GM06990 (cell line): ENCODE measurements at regions not wholly inside any gene's neighbourhood (a gene's known extent, or its start where the extent isn't known, plus 50 kb on each side); places are given as distances from the start of the nearest gene placed in this dataset.
A peak's percentile ranks its signal among the peaks of the same experiment; 100 is the strongest.
"Not testable (repeated sequence)": the region's sequence is repeated elsewhere in the genome, so short reads cannot be mapped to it uniquely, and the experiment has no call there.

Experiments
- DNase-seq: peaks from one replicate; pipeline ENCODE4 v3.0.0-alpha.2; 2011; ENCODE audit not compliant: insufficient read length; ENCODE audit errors: extremely low read depth
- H3K27me3 ChIP-seq: replicated peaks from 2 replicates; pipeline ENCODE4 v1.6.0; 2011; ENCODE audit warnings: low read length; ENCODE audit not compliant: control insufficient read depth, insufficient read depth
- H3K36me3 ChIP-seq: 2 replicates; pipeline ENCODE4 v1.5.1; 2011; ENCODE audit warnings: low read length; ENCODE audit not compliant: control insufficient read depth, insufficient read depth
- H3K4me3 ChIP-seq: replicated peaks from 2 replicates; pipeline ENCODE4 v1.5.1; 2011; ENCODE audit warnings: low read depth, mild to moderate bottlenecking, control low read depth, low read length
- TF ChIP-seq, protein P1 (sequence below): IDR thresholded peaks from 2 replicates; pipeline ENCODE4 v1.5.1; 2011; ENCODE audit warnings: low read length, control low read depth, mild to moderate bottlenecking, inconsistent platforms; ENCODE audit not compliant: insufficient read depth, poor library complexity, severe bottlenecking

DNA sequence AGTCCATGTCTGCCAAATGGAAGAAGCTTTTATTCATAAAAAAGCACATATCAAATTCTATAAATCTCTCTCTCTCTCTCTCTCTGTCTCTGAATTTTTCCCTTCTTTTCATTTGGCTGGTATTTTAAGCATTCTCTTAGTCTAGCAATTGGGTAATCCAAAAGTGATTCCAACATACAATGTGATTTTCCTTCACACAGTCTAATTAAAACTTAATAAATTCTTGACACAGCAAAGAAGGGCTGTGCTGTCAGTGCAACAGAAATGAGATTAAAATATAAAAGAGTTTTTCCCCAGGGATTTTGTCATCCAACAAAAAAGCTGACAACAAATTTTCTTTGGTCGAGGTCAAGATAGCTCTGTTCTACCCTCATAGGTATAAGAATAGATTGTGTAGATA lies 216.9 kb downstream of the CENPC start:
- TF ChIP-seq, protein P1, sequence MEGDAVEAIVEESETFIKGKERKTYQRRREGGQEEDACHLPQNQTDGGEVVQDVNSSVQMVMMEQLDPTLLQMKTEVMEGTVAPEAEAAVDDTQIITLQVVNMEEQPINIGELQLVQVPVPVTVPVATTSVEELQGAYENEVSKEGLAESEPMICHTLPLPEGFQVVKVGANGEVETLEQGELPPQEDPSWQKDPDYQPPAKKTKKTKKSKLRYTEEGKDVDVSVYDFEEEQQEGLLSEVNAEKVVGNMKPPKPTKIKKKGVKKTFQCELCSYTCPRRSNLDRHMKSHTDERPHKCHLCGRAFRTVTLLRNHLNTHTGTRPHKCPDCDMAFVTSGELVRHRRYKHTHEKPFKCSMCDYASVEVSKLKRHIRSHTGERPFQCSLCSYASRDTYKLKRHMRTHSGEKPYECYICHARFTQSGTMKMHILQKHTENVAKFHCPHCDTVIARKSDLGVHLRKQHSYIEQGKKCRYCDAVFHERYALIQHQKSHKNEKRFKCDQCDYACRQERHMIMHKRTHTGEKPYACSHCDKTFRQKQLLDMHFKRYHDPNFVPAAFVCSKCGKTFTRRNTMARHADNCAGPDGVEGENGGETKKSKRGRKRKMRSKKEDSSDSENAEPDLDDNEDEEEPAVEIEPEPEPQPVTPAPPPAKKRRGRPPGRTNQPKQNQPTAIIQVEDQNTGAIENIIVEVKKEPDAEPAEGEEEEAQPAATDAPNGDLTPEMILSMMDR: no peak
- H3K4me3 ChIP-seq: no peak overlapping the region

DNA sequence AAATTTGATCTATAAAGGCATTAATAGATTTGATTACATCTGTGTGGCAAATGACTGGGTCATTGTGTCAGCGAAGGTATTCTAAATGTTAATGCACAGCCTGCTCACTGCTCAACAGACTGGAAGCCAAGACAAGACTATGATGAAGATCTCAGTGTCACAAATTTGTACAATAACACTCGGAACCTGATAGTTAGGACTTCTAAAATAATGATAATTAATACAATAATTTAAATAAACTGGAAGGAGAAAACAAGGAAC lies 217.4 kb downstream of the CENPC start:
- TF ChIP-seq, protein P1: no peak
- Histone ChIP-seq H3K36me3 (no peaks in the 10 kb centered on the region), H3K4me3 (no peak overlapping the region), H3K27me3 (no peaks in the 10 kb centered on the region)
- DNase-seq: no peak

More for the DNA sequence above, 216.9 kb downstream of the CENPC start:
- no peaks in the 10 kb centered on the region for H3K36me3 ChIP-seq
- no peaks in the 10 kb centered on the region for H3K27me3 ChIP-seq
- no peak for DNase-seq

DNA sequence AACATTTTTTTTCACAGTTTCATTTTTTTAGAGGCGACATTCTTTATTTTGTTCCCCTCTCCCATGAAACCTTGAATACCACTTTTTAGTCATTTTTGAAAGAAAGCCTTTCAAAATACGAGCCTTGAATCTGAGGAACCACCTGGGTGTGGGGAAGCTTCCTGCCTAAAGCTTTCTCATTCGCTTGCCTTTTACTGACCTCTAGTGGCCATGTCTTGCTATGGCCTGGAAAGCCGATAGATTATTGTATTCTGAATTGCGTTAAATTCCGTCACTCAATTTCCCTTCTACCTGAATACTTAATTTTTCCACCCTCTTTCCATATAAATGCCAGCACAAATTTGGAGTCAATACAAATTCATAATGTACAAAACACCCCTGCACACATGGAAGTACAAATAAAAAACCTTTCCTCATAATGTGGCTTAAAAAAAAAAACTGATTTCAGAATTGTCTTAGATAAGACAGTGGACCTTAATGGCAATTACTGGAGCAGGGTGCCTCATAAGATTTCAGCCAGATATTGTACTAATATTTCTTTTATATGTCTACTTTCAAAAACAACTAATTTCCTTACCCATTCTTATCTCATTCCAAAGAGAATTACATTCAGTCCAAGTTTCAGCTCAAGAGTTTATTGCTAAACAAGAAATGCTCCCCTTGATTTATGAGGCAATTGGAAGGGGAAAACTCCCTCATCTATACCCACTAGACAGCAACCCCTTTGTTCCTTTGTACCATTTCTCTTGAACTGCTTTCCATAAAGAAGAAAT lies 217.9 kb downstream of the CENPC start:
- DNase-seq: no peak
- Histone ChIP-seq H3K4me3 (no peak overlapping the region), H3K27me3 (no peaks in the 10 kb centered on the region), H3K36me3 (no peaks in the 10 kb centered on the region)
- TF ChIP-seq, protein P1: peak; percentile 90

DNA sequence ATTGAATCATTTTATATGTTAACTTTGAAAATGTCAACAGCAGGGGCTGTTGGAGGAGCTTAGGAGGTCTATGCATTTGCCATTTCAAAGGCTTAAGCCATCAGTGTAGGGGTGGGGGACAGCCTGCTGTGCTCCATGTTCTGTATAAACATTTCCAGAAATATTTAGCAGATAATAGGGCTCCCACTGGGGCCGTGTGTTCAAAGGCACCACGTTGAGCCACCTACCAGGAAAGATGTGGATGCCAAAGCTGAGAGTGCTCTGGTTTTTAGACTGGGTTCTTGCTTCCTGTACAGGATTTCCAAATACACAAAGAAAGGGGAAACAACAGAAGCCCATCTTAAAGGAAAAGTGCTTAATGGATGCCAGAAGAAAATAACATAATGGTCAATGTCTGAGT lies 219.5 kb downstream of the CENPC start:
- H3K4me3 ChIP-seq: no peak overlapping the region
- H3K27me3 ChIP-seq: no peaks in the 10 kb centered on the region
- H3K36me3 ChIP-seq: no peaks in the 10 kb centered on the region
- TF ChIP-seq, protein P1: no peak
- no peak for DNase-seq

DNA sequence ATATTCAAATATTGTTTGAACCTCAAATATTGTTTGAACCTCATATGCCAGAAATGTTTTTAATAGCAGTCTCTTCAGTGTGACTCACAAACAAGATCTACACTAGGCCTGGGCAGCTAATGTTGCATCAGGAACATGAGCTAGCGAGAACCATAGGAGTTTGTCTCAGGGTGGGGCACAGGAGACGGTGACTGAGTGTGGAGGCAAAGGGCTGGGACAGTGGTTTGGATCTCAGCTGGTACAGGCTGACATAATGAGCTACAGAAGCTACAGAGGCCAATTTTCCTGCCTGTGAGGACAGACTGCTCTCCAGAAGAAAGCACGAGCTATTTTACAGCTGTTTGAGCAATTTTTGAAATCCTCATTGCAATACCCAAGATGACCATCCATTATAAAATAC lies 224.7 kb downstream of the CENPC start:
- no peak for DNase-seq
- Histone ChIP-seq H3K36me3 (no peaks in the 10 kb centered on the region), H3K4me3 (no peak overlapping the region), H3K27me3 (no peaks in the 10 kb centered on the region)
- TF ChIP-seq, protein P1: no peak

DNA sequence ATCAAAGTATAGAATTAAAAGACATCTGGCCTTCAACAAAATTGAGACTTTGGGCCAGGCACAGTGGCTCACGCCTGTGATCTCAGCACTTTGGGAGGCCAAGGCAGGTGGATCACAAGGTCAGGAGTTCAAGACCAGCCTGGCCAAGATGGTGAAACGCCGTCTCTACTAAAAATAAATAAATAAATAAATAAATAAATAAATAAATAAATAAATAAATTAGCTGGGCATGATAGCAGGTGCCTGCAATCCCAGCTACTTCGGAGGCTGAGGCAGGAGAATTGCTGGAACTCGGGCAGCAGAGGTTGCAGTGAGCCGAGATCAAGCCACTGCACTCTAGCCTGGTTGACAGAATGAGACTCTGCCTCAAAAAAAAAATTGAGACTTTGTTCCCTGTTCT lies 225.7 kb downstream of the CENPC start:
- DNase-seq, H3K36me3 ChIP-seq, H3K27me3 ChIP-seq, H3K4me3 ChIP-seq: not testable (repeated sequence)

DNA sequence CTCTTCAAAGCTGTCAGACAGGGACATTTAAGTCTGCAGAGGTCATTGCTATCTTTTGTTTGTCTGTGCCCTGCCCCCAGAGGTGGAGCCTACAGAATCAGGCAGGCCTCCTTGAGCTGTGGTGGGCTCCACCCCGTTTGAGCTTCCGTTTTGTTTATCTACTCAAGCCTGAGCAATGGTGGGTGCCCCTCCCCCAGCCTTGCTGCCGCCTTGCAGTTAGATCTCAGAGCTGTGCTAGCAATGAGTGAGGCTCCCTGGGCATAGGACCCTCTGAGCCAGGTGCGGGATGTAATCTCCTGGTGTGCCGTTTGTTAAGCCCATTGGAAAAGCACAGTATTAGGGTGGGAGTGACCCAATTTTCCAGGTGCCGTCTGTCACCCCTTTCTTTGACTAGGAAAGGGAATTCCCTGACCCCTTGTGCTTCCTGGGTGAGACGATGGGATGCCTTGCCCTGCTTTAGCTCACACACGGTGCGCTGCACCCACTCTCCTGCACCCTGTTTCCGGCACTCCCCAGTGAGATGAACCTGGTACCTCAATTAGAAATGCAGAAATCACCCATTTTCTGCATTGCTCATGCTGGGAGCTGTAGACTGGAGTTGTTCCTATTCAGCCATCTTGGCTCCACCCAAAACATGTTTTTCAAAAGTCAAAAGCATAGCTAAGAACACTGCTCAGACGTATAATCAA lies 244.7 kb downstream of the CENPC start:
- DNase-seq, H3K27me3 ChIP-seq, H3K36me3 ChIP-seq, H3K4me3 ChIP-seq: not testable (repeated sequence)
